Keratinocyte (primary cell): ENCODE measurements at regions not wholly inside any gene's neighbourhood (a gene's known extent, or its start where the extent isn't known, plus 50 kb on each side); places are given as distances from the start of the nearest gene placed in this dataset.

Source experiments
- DNase-seq: peaks from one replicate; pipeline ENCODE4 v3.0.0-alpha.2; 2011; ENCODE audit warnings: low read depth, missing footprints, low spot score
- FAIRE-seq: peaks from 2 replicates; lab custom pipeline; 2011; peaks lifted over from hg19 to GRCh38; lab: Jason Lieb, UNC
- H2AFZ ChIP-seq: 2 replicates; pipeline ENCODE4 v1.6.0; 2012; ENCODE audit warnings: low read length, control low read depth, inconsistent platforms; ENCODE audit not compliant: control insufficient read depth
- H3K27ac ChIP-seq: 2 replicates; pipeline ENCODE4 v1.5.1; 2011; ENCODE audit warnings: low read length; ENCODE audit not compliant: control insufficient read depth, insufficient read depth
- H3K27me3 ChIP-seq: 3 replicates; pipeline ENCODE4 v1.6.0; 2011; ENCODE audit warnings: low read length; ENCODE audit not compliant: control insufficient read depth, insufficient read depth; ENCODE audit errors: extremely low read depth
- H3K36me3 ChIP-seq, 2 experiments: 2 replicates in 1 of 2; 3 replicates in 1 of 2; pipeline ENCODE4 v1.5.1; 2011; ENCODE audit warnings: low read length in 2 of 2, mild to moderate bottlenecking in 1 of 2; ENCODE audit not compliant: control insufficient read depth in 2 of 2, insufficient read depth in 2 of 2; ENCODE audit errors: extremely low read depth in 1 of 2
- H3K4me1 ChIP-seq: 3 replicates; pipeline ENCODE4 v1.5.1; 2011; ENCODE audit warnings: low read length; ENCODE audit not compliant: control insufficient read depth, insufficient read depth; ENCODE audit errors: extremely low read depth
- H3K4me2 ChIP-seq: 3 replicates; pipeline ENCODE4 v1.6.0; 2011; ENCODE audit warnings: low read depth, low read length; ENCODE audit not compliant: control insufficient read depth, insufficient read depth; ENCODE audit errors: extremely low read depth
- H3K4me3 ChIP-seq, 3 experiments: fragments of 200-600 bp in 1 of 3; sonication (generic) in 1 of 3; 2 replicates in 2 of 3; 3 replicates in 1 of 3; pipeline ENCODE4 v1.5.1; 2011 to 2016; ENCODE audit warnings: low read length in 3 of 3, mild to moderate bottlenecking in 3 of 3, control low read depth in 2 of 3, inconsistent platforms in 1 of 3, low read depth in 1 of 3, mixed read lengths in 1 of 3, mixed run types in 1 of 3, moderate library complexity in 1 of 3; ENCODE audit not compliant: control insufficient read depth in 2 of 3, insufficient read depth in 2 of 3; ENCODE audit errors: extremely low read depth in 1 of 3
- H3K79me2 ChIP-seq: 2 replicates; pipeline ENCODE4 v1.6.0; 2012; ENCODE audit warnings: low read length; ENCODE audit not compliant: control insufficient read depth, insufficient read depth
- H3K9ac ChIP-seq: 3 replicates; pipeline ENCODE4 v1.6.0; 2011; ENCODE audit warnings: low read length; ENCODE audit not compliant: control insufficient read depth, insufficient read depth; ENCODE audit errors: extremely low read depth
- H3K9me1 ChIP-seq: 3 replicates; pipeline ENCODE4 v1.6.0; 2011; ENCODE audit warnings: low read length; ENCODE audit not compliant: control insufficient read depth, insufficient read depth; ENCODE audit errors: extremely low read depth
- H3K9me3 ChIP-seq: 2 replicates; pipeline ENCODE4 v1.5.1; 2012; ENCODE audit warnings: low read depth, low read length; ENCODE audit not compliant: control insufficient read depth
- H4K20me1 ChIP-seq: 3 replicates; pipeline ENCODE4 v1.6.0; 2011; ENCODE audit warnings: low read length; ENCODE audit not compliant: control insufficient read depth, insufficient read depth; ENCODE audit errors: extremely low read depth
- EZH2 ChIP-seq: IDR thresholded peaks from one replicate; pipeline ENCODE4 v1.6.1; 2012; ENCODE audit warnings: inconsistent platforms, mild to moderate bottlenecking, low read length, moderate library complexity
- dilution Hi-C: fragments of 300-500 bp; cut with MboI; formaldehyde crosslinking; loops from one replicate; pipeline ENCODE4 v1.7.0; 2020; ENCODE audit warnings: low sequenced_read_pairs; ENCODE audit not compliant: extremely low pct_ligation_motif_present
- TF ChIP-seq, protein P1 (sequence below), 3 experiments: IDR thresholded peaks in 1 of 3; conservative IDR thresholded peaks in 1 of 3; optimal IDR thresholded peaks in 1 of 3; 2 replicates in 2 of 3; 3 replicates in 1 of 3; pipeline versions ENCODE3 to v1.5.1; 2011; ENCODE audit warnings: low read length in 3 of 3, mild to moderate bottlenecking in 3 of 3, moderate library complexity in 2 of 3, control low read depth in 1 of 3, inconsistent platforms in 1 of 3; ENCODE audit not compliant: insufficient read depth in 2 of 3; ENCODE audit errors: extremely low read depth in 1 of 3

DNA sequence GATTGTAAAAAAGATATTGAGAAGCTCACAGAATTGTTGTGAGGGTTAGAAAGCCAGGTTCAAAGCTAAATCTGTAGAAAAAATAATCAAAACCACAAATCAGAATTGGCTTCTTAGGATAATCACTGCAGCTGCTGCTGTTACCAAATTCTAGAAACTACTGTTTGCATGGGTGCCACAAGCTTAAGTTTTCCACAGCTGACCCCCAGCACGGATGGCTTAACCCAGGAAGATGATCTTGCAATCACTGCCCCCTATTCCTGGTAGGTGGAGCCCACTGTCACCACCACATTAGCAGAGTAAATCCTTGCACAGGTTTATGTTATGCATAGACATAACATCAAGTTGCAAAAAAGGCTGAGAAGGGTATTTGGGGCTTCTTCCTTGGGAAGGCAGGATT, 877.8 kb upstream of the ADGRL2 start:
- no peak overlapping the region for H2AFZ ChIP-seq
- no peaks in the 10 kb centered on the region for H4K20me1 ChIP-seq
- no peaks in the 10 kb centered on the region for H3K9me1 ChIP-seq
- no peak for DNase-seq
- H3K79me2 ChIP-seq = no peaks in the 10 kb centered on the region
- FAIRE-seq = no peak
- no peaks in the 10 kb centered on the region for H3K9me3 ChIP-seq
- no peaks in the 10 kb centered on the region for H3K36me3 ChIP-seq
- dilution Hi-C loops = no loop called here
- no peak overlapping the region for H3K4me3 ChIP-seq
- H3K27ac ChIP-seq = no peak overlapping the region
- no peak overlapping the region for H3K9ac ChIP-seq
- H3K4me1 ChIP-seq = no peaks in the 10 kb centered on the region
- TF ChIP-seq EZH2 = no peak
- TF ChIP-seq, protein P1, sequence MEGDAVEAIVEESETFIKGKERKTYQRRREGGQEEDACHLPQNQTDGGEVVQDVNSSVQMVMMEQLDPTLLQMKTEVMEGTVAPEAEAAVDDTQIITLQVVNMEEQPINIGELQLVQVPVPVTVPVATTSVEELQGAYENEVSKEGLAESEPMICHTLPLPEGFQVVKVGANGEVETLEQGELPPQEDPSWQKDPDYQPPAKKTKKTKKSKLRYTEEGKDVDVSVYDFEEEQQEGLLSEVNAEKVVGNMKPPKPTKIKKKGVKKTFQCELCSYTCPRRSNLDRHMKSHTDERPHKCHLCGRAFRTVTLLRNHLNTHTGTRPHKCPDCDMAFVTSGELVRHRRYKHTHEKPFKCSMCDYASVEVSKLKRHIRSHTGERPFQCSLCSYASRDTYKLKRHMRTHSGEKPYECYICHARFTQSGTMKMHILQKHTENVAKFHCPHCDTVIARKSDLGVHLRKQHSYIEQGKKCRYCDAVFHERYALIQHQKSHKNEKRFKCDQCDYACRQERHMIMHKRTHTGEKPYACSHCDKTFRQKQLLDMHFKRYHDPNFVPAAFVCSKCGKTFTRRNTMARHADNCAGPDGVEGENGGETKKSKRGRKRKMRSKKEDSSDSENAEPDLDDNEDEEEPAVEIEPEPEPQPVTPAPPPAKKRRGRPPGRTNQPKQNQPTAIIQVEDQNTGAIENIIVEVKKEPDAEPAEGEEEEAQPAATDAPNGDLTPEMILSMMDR (optimal IDR thresholded peaks at IDR 0.05 in 1 of 3, IDR thresholded peaks at IDR 0.05 in 1 of 3, conservative IDR thresholded peaks at IDR 0.05 in 1 of 3; ENCODE audit: extremely low read depth in 1 of 3, insufficient read depth in 2 of 3, low read length in 3 of 3) = no peak
- no peak overlapping the region for H3K4me2 ChIP-seq
- no peaks in the 10 kb centered on the region for H3K27me3 ChIP-seq

- Histone ChIP-seq H3K79me2 (no peaks in the 10 kb centered on the region), H3K27me3 (no peaks in the 10 kb centered on the region), H3K4me3 (no peak overlapping the region), H3K9me1 (no peaks in the 10 kb centered on the region), H3K9ac (no peak overlapping the region), H3K27ac (no peak overlapping the region), H3K4me1 (no peaks in the 10 kb centered on the region), H3K36me3 (no peaks in the 10 kb centered on the region), H3K4me2 (no peak overlapping the region), H2AFZ (no peak overlapping the region), H3K9me3 (no peaks in the 10 kb centered on the region), H4K20me1 (no peaks in the 10 kb centered on the region)
- DNase-seq = no peak
- TF ChIP-seq, protein P1 (optimal IDR thresholded peaks at IDR 0.05 in 1 of 3, IDR thresholded peaks at IDR 0.05 in 1 of 3, conservative IDR thresholded peaks at IDR 0.05 in 1 of 3; ENCODE audit: extremely low read depth in 1 of 3, insufficient read depth in 2 of 3, low read length in 3 of 3) = no peak
- TF ChIP-seq EZH2 = no peak
- no peak for FAIRE-seq
- dilution Hi-C loops = no loop called here
These were observed 881.3 kb upstream of the ADGRL2 start for GRCh38 chr1:80919426-80919825.
